ENCODE measurements at regions not wholly inside any gene's neighbourhood (a gene's known extent, or its start where the extent isn't known, plus 50 kb on each side); places are given as distances from the start of the nearest gene placed in this dataset.

DNA sequence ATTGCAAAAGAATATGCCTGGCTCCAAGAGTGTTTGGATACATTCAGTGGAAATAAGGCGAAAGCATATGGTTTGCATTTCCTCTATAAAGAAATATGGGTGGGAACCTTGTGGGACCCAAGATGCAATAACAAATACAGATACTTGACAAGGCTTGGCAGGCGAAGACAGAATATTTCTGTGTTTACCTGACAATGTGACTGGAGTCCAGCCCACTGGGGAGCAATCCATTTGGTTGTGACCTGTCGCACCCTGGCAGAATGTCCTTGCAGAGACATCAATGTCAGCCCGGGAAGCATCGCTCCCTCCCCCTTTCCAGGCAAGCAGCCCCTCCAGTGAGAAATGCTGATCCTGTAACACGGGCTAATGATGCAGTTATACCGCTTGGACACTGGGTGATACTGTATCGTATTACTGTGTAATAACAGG lies 296.6 kb downstream of the MAF start:
- Histone ChIP-seq H3K9ac (no peak overlapping the region), H3K4me1 (peaks cover 9% of the 10 kb centered on the region), H3K27me3 (ENCODE audit: control insufficient read depth, insufficient read depth, low read length) (no peaks in the 10 kb centered on the region), H3K79me2 (no peaks in the 10 kb centered on the region), H3K9me3 (ENCODE audit: control insufficient read depth, low read length) (no peaks in the 10 kb centered on the region), H3K27ac (no peak overlapping the region), H3K4me2 (ENCODE audit: low read length) (no peak overlapping the region), H3K36me3 (ENCODE audit: control insufficient read depth, insufficient read depth, low read length) (no peaks in the 10 kb centered on the region), H3K4me3 (ENCODE audit: low read depth, low read length) (no peak overlapping the region), H2AFZ (peak overlapping the region; percentile 6)
- TF ChIP-seq, protein P1, sequence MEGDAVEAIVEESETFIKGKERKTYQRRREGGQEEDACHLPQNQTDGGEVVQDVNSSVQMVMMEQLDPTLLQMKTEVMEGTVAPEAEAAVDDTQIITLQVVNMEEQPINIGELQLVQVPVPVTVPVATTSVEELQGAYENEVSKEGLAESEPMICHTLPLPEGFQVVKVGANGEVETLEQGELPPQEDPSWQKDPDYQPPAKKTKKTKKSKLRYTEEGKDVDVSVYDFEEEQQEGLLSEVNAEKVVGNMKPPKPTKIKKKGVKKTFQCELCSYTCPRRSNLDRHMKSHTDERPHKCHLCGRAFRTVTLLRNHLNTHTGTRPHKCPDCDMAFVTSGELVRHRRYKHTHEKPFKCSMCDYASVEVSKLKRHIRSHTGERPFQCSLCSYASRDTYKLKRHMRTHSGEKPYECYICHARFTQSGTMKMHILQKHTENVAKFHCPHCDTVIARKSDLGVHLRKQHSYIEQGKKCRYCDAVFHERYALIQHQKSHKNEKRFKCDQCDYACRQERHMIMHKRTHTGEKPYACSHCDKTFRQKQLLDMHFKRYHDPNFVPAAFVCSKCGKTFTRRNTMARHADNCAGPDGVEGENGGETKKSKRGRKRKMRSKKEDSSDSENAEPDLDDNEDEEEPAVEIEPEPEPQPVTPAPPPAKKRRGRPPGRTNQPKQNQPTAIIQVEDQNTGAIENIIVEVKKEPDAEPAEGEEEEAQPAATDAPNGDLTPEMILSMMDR (IDR thresholded peaks at IDR 0.05): peak; percentile 32

DNA sequence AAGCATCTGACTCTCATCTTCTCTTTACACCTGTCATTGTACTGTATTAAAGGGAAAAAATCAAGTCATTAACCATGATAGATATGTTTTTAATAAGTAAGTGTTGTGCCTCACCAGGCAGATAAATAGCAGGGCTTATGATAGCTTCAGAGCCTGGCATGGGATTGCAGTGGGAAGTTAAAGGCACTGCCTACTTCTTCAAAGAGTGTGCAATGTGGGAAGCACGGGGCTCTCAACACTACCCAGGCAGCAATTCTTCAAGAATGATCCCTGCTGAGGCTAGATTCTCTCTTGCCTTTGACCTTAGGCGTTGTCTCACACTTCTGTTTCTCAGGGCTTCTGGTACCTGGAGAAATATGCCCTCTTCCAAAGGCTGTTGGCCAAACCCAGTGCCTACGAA lies 297.3 kb downstream of the MAF start:
- no peaks in the 10 kb centered on the region for H3K36me3 ChIP-seq (ENCODE audit: control insufficient read depth, insufficient read depth, low read length)
- H3K27ac ChIP-seq: no peak overlapping the region
- H3K9me3 ChIP-seq (ENCODE audit: control insufficient read depth, low read length): no peaks in the 10 kb centered on the region
- no peak overlapping the region for H3K4me2 ChIP-seq (ENCODE audit: low read length)
- TF ChIP-seq, protein P1 (IDR thresholded peaks at IDR 0.05): no peak
- H3K4me3 ChIP-seq (ENCODE audit: low read depth, low read length): no peak overlapping the region
- no peak overlapping the region for H3K9ac ChIP-seq
- no peak overlapping the region for H2AFZ ChIP-seq
- H3K4me1 ChIP-seq: peaks cover 16% of the 10 kb centered on the region
- no peaks in the 10 kb centered on the region for H3K27me3 ChIP-seq (ENCODE audit: control insufficient read depth, insufficient read depth, low read length)
- no peaks in the 10 kb centered on the region for H3K79me2 ChIP-seq

DNA sequence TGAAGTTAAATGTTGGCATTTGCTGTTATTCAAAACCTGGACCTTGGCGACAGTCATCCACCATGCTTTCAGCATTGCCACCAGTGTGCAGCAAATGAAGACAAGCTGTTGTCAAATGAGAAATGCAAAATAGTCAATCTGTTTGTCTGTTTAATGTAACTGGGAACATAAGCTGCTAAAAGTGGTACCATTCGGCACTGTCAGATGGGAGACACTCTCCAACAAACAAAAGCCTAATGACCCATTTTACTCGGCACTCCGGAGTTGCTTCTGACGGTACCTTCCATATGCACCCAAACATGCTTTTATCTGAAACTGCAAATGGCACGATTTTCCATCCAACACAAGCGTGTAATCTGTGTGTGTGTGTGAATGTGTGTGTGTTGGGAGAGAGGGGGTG lies 297.8 kb downstream of the MAF start:
- Histone ChIP-seq H3K4me2 (ENCODE audit: low read length) (no peak overlapping the region), H2AFZ (no peak overlapping the region), H3K4me3 (ENCODE audit: low read depth, low read length) (no peak overlapping the region), H3K9ac (no peak overlapping the region), H3K27me3 (ENCODE audit: control insufficient read depth, insufficient read depth, low read length) (no peaks in the 10 kb centered on the region), H3K9me3 (ENCODE audit: control insufficient read depth, low read length) (no peaks in the 10 kb centered on the region), H3K79me2 (no peaks in the 10 kb centered on the region), H3K4me1 (peaks cover 21% of the 10 kb centered on the region), H3K27ac (no peak overlapping the region), H3K36me3 (ENCODE audit: control insufficient read depth, insufficient read depth, low read length) (no peaks in the 10 kb centered on the region)
- TF ChIP-seq, protein P1 (IDR thresholded peaks at IDR 0.05): no peak

DNA sequence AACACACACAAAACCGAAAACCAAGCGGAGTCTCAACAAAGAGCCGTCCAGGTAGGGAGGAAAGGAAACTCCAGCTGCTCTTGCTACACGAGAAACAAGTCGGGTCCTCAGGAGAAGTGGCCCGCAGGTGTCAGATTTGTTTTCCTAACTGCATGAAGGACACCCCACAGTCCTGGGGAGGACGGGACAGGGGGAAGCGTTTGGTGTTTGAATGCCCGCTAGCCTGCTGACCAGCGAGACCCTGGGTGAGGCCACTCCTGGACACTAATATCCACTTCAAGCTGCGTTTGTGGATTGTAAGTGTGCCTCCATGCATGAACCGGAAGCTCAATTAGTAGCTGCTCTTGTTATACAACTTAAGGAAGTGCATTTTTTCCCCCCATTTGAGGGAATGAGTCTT lies 299.5 kb downstream of the MAF start:
- H3K27ac ChIP-seq: peak overlapping the region; percentile 33
- TF ChIP-seq, protein P1 (IDR thresholded peaks at IDR 0.05): no peak
- H3K9me3 ChIP-seq (ENCODE audit: control insufficient read depth, low read length): no peaks in the 10 kb centered on the region
- no peaks in the 10 kb centered on the region for H3K79me2 ChIP-seq
- peak overlapping the region; percentile 28 for H3K4me3 ChIP-seq (ENCODE audit: low read depth, low read length)
- peak overlapping the region; percentile 55 for H3K4me2 ChIP-seq (ENCODE audit: low read length)
- peaks cover 25% of the 10 kb centered on the region for H3K4me1 ChIP-seq
- no peaks in the 10 kb centered on the region for H3K36me3 ChIP-seq (ENCODE audit: control insufficient read depth, insufficient read depth, low read length)
- peak overlapping the region; percentile 82 for H2AFZ ChIP-seq
- no peaks in the 10 kb centered on the region for H3K27me3 ChIP-seq (ENCODE audit: control insufficient read depth, insufficient read depth, low read length)
- H3K9ac ChIP-seq: no peak overlapping the region
